Stimulated activated CD8-positive, alpha-beta memory T cell treated with anti-CD3 and anti-CD28 coated beads, Interleukin-15, amount 100 ng/mL, for 24 hours (primary cell): ENCODE measurements at regions not wholly inside any gene's neighbourhood (a gene's known extent, or its start where the extent isn't known, plus 50 kb on each side); places are given as distances from the start of the nearest gene placed in this dataset.

ENCODE experiments used
- DNase-seq: peaks from one replicate; pipeline ENCODE4 v3.0.0-alpha.2; 2020; ENCODE audit warnings: low read depth

DNA sequence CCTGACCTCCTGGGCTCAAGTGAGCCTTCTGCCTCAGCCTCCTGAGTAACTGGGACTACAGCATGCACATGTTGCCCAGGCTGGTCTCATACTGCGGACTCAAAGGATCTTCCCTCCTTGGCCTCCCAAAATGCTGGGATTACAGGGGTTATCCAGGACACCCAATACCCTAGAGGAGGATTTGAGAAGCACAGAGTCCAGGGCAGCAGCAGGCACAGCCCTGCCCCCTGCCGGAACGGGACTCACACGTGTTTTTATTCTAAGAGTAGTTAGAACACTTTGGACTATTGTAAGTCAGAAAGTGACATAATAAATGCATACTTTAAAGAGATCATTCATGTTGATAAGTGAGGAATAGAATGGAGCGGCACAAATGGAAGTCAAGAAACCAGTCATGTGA is 80.2 kb downstream of the C6orf118 start:
- no peak for DNase-seq

GRCh38 chr6:165227644-165228329 is 81.6 kb downstream of the C6orf118 start:
- no peak for DNase-seq

DNA sequence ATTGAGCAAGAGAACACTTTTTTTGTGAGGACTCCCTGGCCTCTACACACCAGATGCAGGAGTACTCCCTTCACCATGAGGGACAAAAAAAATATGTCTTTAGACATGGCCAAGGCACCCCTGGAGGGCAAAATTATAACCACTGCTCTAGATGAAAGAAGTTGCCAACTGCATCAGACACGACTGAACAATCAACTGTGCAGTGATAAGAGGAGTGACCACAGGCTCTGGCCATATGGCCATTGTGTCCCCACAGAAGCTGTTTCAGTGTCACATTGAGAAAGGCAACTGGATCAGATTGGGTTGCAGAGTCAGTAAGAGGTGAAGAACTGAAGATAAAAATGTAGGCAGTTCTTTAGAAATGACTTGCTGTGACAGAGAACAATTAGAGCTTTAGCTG is 85.7 kb downstream of the C6orf118 start:
- DNase-seq = no peak

DNA sequence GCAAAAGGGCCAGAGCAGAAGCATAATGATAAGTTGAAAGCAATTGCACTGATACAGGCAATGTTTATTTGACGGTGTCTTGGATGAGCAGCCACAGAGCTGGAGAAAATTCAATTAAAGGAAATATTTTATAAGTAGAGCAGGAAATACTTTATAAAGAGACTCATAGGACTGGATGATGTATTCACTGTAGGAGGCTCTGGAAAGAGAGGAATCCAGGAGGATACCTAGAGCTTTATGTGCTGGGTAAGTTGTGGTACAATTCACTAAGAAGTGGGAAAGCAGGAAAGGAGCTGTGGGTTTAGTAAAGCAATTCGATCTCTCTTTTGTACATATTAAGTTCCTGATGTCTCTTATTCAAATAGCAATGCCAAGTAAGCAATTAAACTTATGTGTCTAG is 86.3 kb downstream of the C6orf118 start:
- no peak for DNase-seq

- no peak for DNase-seq
Observed at GRCh38 chr6:165222315-165223025, 86.9 kb downstream of the C6orf118 start.

GRCh38 chr6:165220045-165220444 is 89.4 kb downstream of the C6orf118 start:
- DNase-seq = no peak

- DNase-seq = no peak
Observed at GRCh38 chr6:165219629-165220028, 89.8 kb downstream of the C6orf118 start.

DNA sequence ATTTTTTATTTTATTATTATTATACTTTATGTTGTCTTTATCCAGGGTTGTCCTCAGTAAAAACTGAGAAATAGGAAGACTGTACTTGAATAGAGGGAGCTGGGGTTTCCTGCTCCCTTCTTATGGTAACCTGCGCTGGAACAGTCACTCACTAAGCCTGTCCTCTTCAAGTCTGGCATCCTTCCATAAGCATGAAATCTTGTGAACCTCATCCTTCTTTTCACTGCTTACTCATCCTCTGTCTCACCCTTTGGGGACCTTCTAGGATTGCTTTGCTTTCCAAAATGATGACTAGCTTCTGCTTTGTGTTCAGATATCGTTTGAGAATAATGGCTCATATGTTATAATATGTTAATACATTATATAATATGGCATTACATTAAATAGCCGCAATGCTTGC is 90.6 kb downstream of the C6orf118 start:
- DNase-seq = no peak

GRCh38 chr6:165206798-165207197 is 102.6 kb downstream of the C6orf118 start:
- no peak for DNase-seq

DNA sequence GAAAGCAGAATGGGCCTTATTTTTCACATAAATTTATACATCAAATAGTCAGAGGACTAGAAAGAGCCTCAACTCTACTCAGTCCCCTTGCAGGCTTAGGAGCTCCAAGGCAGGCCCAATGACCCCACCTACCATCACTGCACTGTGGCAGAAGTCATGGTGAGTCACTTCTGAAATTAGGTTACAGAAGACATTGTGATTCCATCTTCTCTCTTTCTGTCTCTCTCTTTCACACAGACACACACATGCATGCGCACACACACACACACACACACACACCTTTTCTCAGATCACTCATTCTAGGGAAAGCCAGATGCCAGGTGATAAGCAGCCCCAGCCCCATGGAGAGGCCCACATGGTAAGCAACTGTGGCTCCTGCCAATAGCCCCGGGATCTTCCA is 103.8 kb downstream of the C6orf118 start:
- DNase-seq = no peak

DNA sequence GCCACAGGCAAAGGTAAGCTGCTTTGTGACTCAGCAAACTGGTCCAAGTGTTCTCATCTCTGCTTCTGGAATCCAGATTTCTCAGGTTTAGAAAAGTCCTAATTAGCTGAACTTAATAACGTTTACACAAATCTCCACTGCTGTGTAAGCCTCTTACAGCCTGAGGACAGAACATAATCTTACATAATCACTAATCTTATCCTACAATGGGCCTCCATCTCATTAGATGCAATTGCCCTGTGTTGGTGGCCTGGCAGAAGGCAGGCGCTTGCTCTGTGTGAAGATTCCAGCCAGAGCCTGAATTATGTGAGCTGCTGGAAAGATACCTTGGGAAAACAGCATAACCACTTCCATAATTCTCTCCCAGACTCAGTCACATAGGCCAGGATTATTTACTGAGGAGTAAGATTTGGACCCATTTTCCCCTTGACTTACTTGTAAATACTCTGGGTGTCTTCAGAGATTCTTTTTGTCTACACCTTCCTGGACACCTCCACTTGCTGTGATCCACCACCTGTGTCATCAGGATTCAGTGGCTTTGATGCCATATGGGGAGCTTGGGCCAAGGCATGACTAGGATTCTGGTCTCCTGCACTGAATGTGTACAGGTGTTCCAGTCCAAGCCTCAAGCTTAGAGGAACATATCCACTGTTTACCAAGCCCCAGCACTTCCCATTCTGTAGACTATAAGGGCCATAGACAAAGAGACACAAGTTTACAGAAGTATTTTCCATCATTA is 104.4 kb downstream of the C6orf118 start:
- DNase-seq = no peak

GRCh38 chr6:165200178-165200577 is 109.2 kb downstream of the C6orf118 start:
- DNase-seq = no peak

DNA sequence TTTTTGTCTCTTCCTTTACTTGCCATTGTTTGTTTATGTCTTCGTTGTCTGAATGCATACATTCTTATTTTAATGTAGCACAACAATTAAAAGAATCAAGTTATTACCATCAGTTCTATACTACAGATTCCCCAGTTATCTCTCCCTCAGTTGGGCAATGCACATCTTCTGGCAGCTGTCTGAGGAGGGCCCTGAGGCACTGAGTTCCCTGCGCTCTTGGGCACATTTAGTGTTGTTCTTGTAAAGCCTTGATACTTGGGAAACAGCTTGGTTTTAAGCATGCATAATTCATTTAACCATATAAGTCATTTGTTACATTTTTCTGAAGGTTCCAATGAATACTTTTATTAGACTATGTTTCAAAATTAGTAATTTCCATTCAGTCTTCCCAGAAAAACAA is 117.9 kb downstream of the C6orf118 start:
- no peak for DNase-seq

- no peak for DNase-seq
Observed at GRCh38 chr6:165186441-165187205, 122.8 kb downstream of the C6orf118 start.

DNA sequence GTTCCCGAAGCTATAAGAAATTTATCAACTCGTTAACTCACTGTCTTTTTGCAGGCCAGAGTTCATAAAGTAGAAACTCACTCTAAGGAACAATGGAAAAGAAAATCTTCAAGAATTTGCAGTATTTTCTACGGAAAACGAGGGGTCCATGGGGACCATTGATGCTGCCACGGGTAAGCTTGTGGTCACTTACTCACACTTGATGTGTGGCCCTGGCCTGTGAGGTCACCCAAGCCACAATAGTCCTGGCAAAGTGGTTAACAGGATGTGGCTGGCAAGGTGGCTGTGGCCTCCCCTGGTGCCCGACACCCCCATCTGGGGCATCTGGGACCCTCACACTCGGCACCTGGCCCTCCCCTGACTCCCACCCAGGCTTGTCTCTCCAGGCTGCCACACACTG is 123.4 kb downstream of the C6orf118 start:
- no peak for DNase-seq

GRCh38 chr6:165184192-165184979 is 125.0 kb downstream of the C6orf118 start:
- no peak for DNase-seq

DNA sequence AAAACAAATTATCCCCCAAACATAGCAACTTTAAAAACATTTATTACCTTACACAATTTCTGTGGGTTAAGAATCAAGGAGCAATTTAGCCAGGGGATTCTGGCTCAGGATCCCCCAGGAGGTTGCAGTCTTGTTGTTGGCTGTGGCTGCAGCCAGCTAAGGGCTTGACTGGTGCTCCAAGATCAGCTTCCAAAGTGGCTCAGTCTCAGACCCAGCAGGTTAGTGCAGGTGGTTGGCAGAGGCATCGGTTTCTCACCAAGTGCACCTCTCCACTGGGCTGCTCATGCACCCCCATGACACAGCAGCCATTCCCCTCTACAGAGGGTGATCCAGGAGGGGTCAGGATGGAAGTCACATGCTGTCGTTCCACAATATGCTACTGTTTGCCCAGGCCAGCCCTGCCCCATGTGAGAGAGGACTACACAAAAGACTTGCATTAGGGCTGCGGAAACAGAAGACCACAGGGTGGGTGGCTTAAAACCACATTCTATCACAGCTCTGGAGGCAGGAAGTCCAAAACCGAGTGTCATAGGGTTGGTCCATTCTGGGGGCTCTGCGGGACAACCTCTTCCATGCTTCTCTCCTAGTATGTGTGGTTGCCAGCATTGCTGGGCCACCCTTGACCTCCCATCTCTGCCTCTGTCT is 125.8 kb downstream of the C6orf118 start:
- DNase-seq = no peak

GRCh38 chr6:165183071-165183470 is 126.3 kb downstream of the C6orf118 start:
- no peak for DNase-seq

GRCh38 chr6:165181951-165182414 is 127.4 kb downstream of the C6orf118 start:
- DNase-seq = no peak

- DNase-seq = no peak
Observed at GRCh38 chr6:165178056-165178455, 131.3 kb downstream of the C6orf118 start.

GRCh38 chr6:165173484-165173883 is 135.9 kb downstream of the C6orf118 start:
- DNase-seq = no peak
